GM23248 (cell line): ENCODE measurements at regions not wholly inside any gene's neighbourhood (a gene's known extent, or its start where the extent isn't known, plus 50 kb on each side); places are given as distances from the start of the nearest gene placed in this dataset.

Source experiments
- DNase-seq: peaks from one replicate; pipeline ENCODE4 v3.0.0-alpha.2; 2015
- H2AFZ ChIP-seq: fragments of 200-600 bp; sonication (generic); 2 replicates; pipeline ENCODE4 v1.6.1; 2016; ENCODE audit warnings: antibody characterized with exemption
- H3F3A ChIP-seq: fragments of 200-600 bp; sonication (generic); 2 replicates; pipeline ENCODE4 v1.6.1; 2016; ENCODE audit warnings: mild to moderate bottlenecking, antibody characterized with exemption, mixed run types; ENCODE audit not compliant: insufficient read depth
- H3K27ac ChIP-seq: fragments of 200-600 bp; sonication (generic); 2 replicates; pipeline ENCODE4 v1.5.1; 2016; ENCODE audit warnings: mild to moderate bottlenecking
- H3K27me3 ChIP-seq: fragments of 200-600 bp; sonication (generic); replicated peaks from 2 replicates; pipeline ENCODE4 v1.6.1; 2016; ENCODE audit warnings: mild to moderate bottlenecking; ENCODE audit not compliant: insufficient read depth
- H3K36me3 ChIP-seq: fragments of 200-600 bp; sonication (generic); 2 replicates; pipeline ENCODE4 v1.6.1; 2016; ENCODE audit warnings: low read depth, mild to moderate bottlenecking
- H3K4me1 ChIP-seq: fragments of 200-600 bp; sonication (generic); 2 replicates; pipeline ENCODE4 v1.6.1; 2016; ENCODE audit warnings: mild to moderate bottlenecking; ENCODE audit not compliant: insufficient read depth
- H3K4me2 ChIP-seq: fragments of 200-600 bp; sonication (generic); one replicate; pipeline ENCODE4 v1.6.1; 2016; ENCODE audit warnings: mild to moderate bottlenecking; ENCODE audit not compliant: unreplicated experiment
- H3K4me3 ChIP-seq: fragments of 200-600 bp; sonication (generic); 2 replicates; pipeline ENCODE4 v1.5.1; 2016; ENCODE audit warnings: mild to moderate bottlenecking
- H3K79me2 ChIP-seq: fragments of 200-600 bp; sonication (generic); 2 replicates; pipeline ENCODE4 v1.6.1; 2016; ENCODE audit warnings: mild to moderate bottlenecking; ENCODE audit not compliant: insufficient read depth
- H3K9ac ChIP-seq: fragments of 200-600 bp; sonication (generic); 2 replicates; pipeline ENCODE4 v1.6.1; 2016; ENCODE audit warnings: mild to moderate bottlenecking
- H3K9me2 ChIP-seq: fragments of 200-600 bp; sonication (generic); 2 replicates; pipeline ENCODE4 v1.6.1; 2016; ENCODE audit warnings: mixed run types, mild to moderate bottlenecking, moderate library complexity; ENCODE audit not compliant: insufficient read depth
- H3K9me3 ChIP-seq: fragments of 200-600 bp; sonication (generic); one replicate; pipeline ENCODE4 v1.6.1; 2017; ENCODE audit warnings: low read depth
- H4K20me1 ChIP-seq: fragments of 200-600 bp; sonication (generic); 2 replicates; pipeline ENCODE4 v1.6.0; 2016; ENCODE audit not compliant: insufficient read depth
- EZH2 ChIP-seq: fragments of 200-600 bp; sonication (generic); IDR thresholded peaks from 2 replicates; pipeline ENCODE4 v1.6.1; 2018; ENCODE audit warnings: antibody characterized with exemption, mild to moderate bottlenecking; ENCODE audit not compliant: insufficient read depth, poor library complexity, severe bottlenecking
- EZH2phosphoT487 ChIP-seq: fragments of 200-600 bp; sonication (generic); IDR thresholded peaks from 2 replicates; pipeline ENCODE4 v1.6.1; 2018; ENCODE audit warnings: antibody characterized with exemption, moderate library complexity, mild to moderate bottlenecking, low read depth; ENCODE audit not compliant: insufficient read depth
- WGBS, 2 experiments: methylation state at CpG; one replicate each; pipeline ENCODE4 v1.1.6; 2015 to 2017; ENCODE audit warnings: low lambda C conversion rate in 2 of 2, low coverage in 1 of 2; ENCODE audit errors: missing lambda C conversion rate in 2 of 2; 5-methylcytosine and 5-hydroxymethylcytosine counted together
- in situ Hi-C: fragments of 300-500 bp; cut with MboI; formaldehyde crosslinking; loops from 2 replicates; pipeline ENCODE4 v1.15.0; 2020

- in situ Hi-C loops, result no loop called here
- Histone ChIP-seq H3K4me3 (no peak overlapping the region), H3K36me3 (no peaks in the 10 kb centered on the region), H3K79me2 (no peaks in the 10 kb centered on the region), H3K9me3 (no peaks in the 10 kb centered on the region), H3F3A (no peaks in the 10 kb centered on the region), H3K4me2 (no peak overlapping the region), H3K27ac (no peak overlapping the region), H3K9me2 (no peaks in the 10 kb centered on the region), H3K4me1 (no peaks in the 10 kb centered on the region), H4K20me1 (no peaks in the 10 kb centered on the region), H2AFZ (no peak overlapping the region), H3K9ac (no peak overlapping the region), H3K27me3 (peaks cover 37% of the 10 kb centered on the region)
- TF ChIP-seq EZH2phosphoT487 (no peak), EZH2 (no peak)
- no peak for DNase-seq
- WGBS, 2 experiments, result 48 to 52% methylated on average over 5 of the region's 5 CpGs
Observed at GRCh38 chr19:31538879-31539278, 189.6 kb upstream of the TSHZ3 start.

DNA sequence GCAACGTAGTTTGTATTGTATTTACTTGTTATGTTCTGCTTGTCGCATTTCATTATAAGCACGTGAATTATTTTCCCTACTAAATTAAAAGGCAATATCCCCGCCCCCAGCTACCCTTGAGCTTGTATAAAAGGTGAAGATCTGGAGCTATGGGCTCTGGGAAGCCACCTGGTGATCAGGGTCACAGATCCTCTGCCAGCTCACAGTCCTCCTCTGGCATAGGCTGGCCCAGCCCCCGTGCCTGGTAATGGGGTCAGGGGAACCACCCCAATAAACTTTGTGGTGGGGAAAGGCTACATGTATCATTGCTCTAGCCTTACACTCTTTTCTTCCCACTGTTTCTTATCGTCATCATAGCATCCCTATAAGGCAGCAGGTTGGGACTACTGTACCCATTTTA lies 190.2 kb upstream of the TSHZ3 start:
- no peak for DNase-seq
- Histone ChIP-seq H3F3A (no peaks in the 10 kb centered on the region), H3K4me2 (no peak overlapping the region), H3K9me2 (no peaks in the 10 kb centered on the region), H3K36me3 (no peaks in the 10 kb centered on the region), H3K27me3 (peaks cover 40% of the 10 kb centered on the region), H3K79me2 (no peaks in the 10 kb centered on the region), H2AFZ (no peak overlapping the region), H3K4me1 (no peaks in the 10 kb centered on the region), H4K20me1 (no peaks in the 10 kb centered on the region), H3K4me3 (no peak overlapping the region), H3K9me3 (no peaks in the 10 kb centered on the region), H3K9ac (no peak overlapping the region), H3K27ac (no peak overlapping the region)
- TF ChIP-seq EZH2 (no peak), EZH2phosphoT487 (no peak)
- in situ Hi-C loops, result no loop called here
- 52 to 55% methylated on average over 6 of the region's 6 CpGs for WGBS, 2 experiments

GRCh38 chr19:31541396-31541795 lies 192.2 kb upstream of the TSHZ3 start:
- TF ChIP-seq EZH2 (no peak), EZH2phosphoT487 (no peak)
- DNase-seq, result no peak
- Histone ChIP-seq H3K4me1 (no peaks in the 10 kb centered on the region), H3K27ac (no peak overlapping the region), H4K20me1 (no peaks in the 10 kb centered on the region), H2AFZ (no peak overlapping the region), H3F3A (no peaks in the 10 kb centered on the region), H3K9ac (no peak overlapping the region), H3K9me2 (no peaks in the 10 kb centered on the region), H3K36me3 (no peaks in the 10 kb centered on the region), H3K27me3 (peaks cover 53% of the 10 kb centered on the region), H3K9me3 (no peaks in the 10 kb centered on the region), H3K4me2 (no peak overlapping the region), H3K79me2 (no peaks in the 10 kb centered on the region), H3K4me3 (no peak overlapping the region)
- in situ Hi-C loops, result no loop called here
- WGBS, 2 experiments, result 0 to 1% methylated on average over 2 of the region's 2 CpGs

- 50 to 62% methylated on average over 5 of the region's 5 CpGs for WGBS, 2 experiments
- Histone ChIP-seq H3K79me2 (no peaks in the 10 kb centered on the region), H3K9me2 (no peaks in the 10 kb centered on the region), H3K4me2 (no peak overlapping the region), H3K4me3 (no peak overlapping the region), H3F3A (no peaks in the 10 kb centered on the region), H2AFZ (no peak overlapping the region), H3K36me3 (no peaks in the 10 kb centered on the region), H4K20me1 (no peaks in the 10 kb centered on the region), H3K9ac (no peak overlapping the region), H3K27me3 (peaks cover 46% of the 10 kb centered on the region), H3K4me1 (no peaks in the 10 kb centered on the region), H3K27ac (no peak overlapping the region), H3K9me3 (no peaks in the 10 kb centered on the region)
- TF ChIP-seq EZH2phosphoT487, result no peak
- no peak for TF ChIP-seq EZH2
- in situ Hi-C loops, result no loop called here
- no peak for DNase-seq
Observed at GRCh38 chr19:31543456-31543855, 194.2 kb upstream of the TSHZ3 start.

DNA sequence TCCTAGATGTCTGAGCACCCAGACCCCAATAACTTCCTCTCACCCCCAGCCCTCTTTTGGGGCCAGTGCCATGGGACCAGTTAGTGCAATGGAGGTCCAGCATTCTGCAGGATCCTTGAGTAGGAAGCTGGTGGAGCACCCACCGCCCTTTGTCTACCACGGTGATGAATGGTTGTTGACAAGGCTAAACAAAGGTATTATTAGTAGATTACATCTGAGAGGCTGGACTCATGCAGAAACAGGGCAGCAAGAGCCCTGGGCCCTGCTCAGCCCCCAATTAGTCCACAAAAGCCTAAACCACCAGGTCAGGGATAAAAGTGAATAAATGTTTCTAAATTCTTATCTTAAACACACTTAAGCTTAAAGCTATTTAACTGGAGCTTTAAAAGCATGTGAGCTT lies 196.5 kb upstream of the TSHZ3 start:
- no peaks in the 10 kb centered on the region for H3K36me3 ChIP-seq
- H3K4me2 ChIP-seq, result no peak overlapping the region
- H3K27me3 ChIP-seq, result peaks cover 51% of the 10 kb centered on the region
- no peaks in the 10 kb centered on the region for H4K20me1 ChIP-seq
- H3K4me3 ChIP-seq, result no peak overlapping the region
- no peak for TF ChIP-seq EZH2phosphoT487
- TF ChIP-seq EZH2, result no peak
- H3K79me2 ChIP-seq, result no peaks in the 10 kb centered on the region
- no peak overlapping the region for H3K27ac ChIP-seq
- in situ Hi-C loops, result no loop called here
- H2AFZ ChIP-seq, result no peak overlapping the region
- no peaks in the 10 kb centered on the region for H3F3A ChIP-seq
- H3K9me2 ChIP-seq, result no peaks in the 10 kb centered on the region
- no peaks in the 10 kb centered on the region for H3K4me1 ChIP-seq
- no peak overlapping the region for H3K9ac ChIP-seq
- no peak for DNase-seq
- WGBS, 2 experiments, result 59 to 75% methylated on average over 2 of the region's 2 CpGs
- no peaks in the 10 kb centered on the region for H3K9me3 ChIP-seq
